ENCODE measurements at regions not wholly inside any gene's neighbourhood (a gene's known extent, or its start where the extent isn't known, plus 50 kb on each side); places are given as distances from the start of the nearest gene placed in this dataset.
A peak's percentile ranks its signal among the peaks of the same experiment; 100 is the strongest.

GRCh38 chr11:16610738-16611388 is 127.6 kb upstream of the C11orf58 start:
- in situ Hi-C loops (cut with MboI), result no loop called here
- 18 to 22% methylated on average over 24 to 30 of the region's 39 CpGs for WGBS, 2 experiments (ENCODE audit: low coverage in 1 of 2, low lambda C conversion rate in 2 of 2, missing lambda C conversion rate in 2 of 2)
- 0 out of 2 replicates have a peak, but pooled peaks cover 3% of the 10 kb centered on the region for H3K4me1 ChIP-seq (ENCODE audit: insufficient read depth)

GRCh38 chr11:16610213-16610737 is 128.2 kb upstream of the C11orf58 start:
- no peak overlapping the region for H3K27ac ChIP-seq
- no peak overlapping the region for H3K9ac ChIP-seq
- H2AFZ ChIP-seq, result no peak overlapping the region
- no peak overlapping the region for H3K4me2 ChIP-seq (ENCODE audit: unreplicated experiment)
- in situ Hi-C loops (cut with MboI), result no loop called here
- no peaks in the 10 kb centered on the region for H3K79me2 ChIP-seq (ENCODE audit: insufficient read depth)
- WGBS, 2 experiments (ENCODE audit: low coverage in 1 of 2, low lambda C conversion rate in 2 of 2, missing lambda C conversion rate in 2 of 2), result 40% methylated on average over 22 to 23 of the region's 23 CpGs
- H3K36me3 ChIP-seq (ENCODE audit: low read depth), result no peaks in the 10 kb centered on the region
- peaks cover 96% of the 10 kb centered on the region for H3K27me3 ChIP-seq (replicated peaks; ENCODE audit: insufficient read depth)
- H3K4me3 ChIP-seq, result no peak overlapping the region
- H3K9me2 ChIP-seq (ENCODE audit: insufficient read depth), result no peaks in the 10 kb centered on the region
- H3K9me3 ChIP-seq (ENCODE audit: low read depth), result no peaks in the 10 kb centered on the region
- TF ChIP-seq EZH2phosphoT487 (IDR thresholded peaks at IDR 0.05; ENCODE audit: insufficient read depth, low read depth) (no peak), EZH2 (IDR thresholded peaks at IDR 0.05; ENCODE audit: insufficient read depth, poor library complexity, severe bottlenecking) (no peak)
- no peaks in the 10 kb centered on the region for H4K20me1 ChIP-seq (ENCODE audit: insufficient read depth)
- DNase-seq, result no peak
- H3K4me1 ChIP-seq (ENCODE audit: insufficient read depth), result 0 out of 2 replicates have a peak, but pooled peaks cover 7% of the 10 kb centered on the region
- no peaks in the 10 kb centered on the region for H3F3A ChIP-seq (ENCODE audit: insufficient read depth)

More at GRCh38 chr11:16610738-16611388, 127.6 kb upstream of the C11orf58 start:
- no peak overlapping the region for H3K27ac ChIP-seq
- no peak overlapping the region for H3K4me2 ChIP-seq (ENCODE audit: unreplicated experiment)
- H4K20me1 ChIP-seq (ENCODE audit: insufficient read depth), result no peaks in the 10 kb centered on the region
- no peak for DNase-seq
- H3K9ac ChIP-seq, result no peak overlapping the region
- H3K9me3 ChIP-seq (ENCODE audit: low read depth), result no peaks in the 10 kb centered on the region
- no peaks in the 10 kb centered on the region for H3F3A ChIP-seq (ENCODE audit: insufficient read depth)
- H3K9me2 ChIP-seq (ENCODE audit: insufficient read depth), result no peaks in the 10 kb centered on the region
- H3K36me3 ChIP-seq (ENCODE audit: low read depth), result no peaks in the 10 kb centered on the region
- H2AFZ ChIP-seq, result no peak overlapping the region
- TF ChIP-seq EZH2 (IDR thresholded peaks at IDR 0.05; ENCODE audit: insufficient read depth, poor library complexity, severe bottlenecking) (no peak), EZH2phosphoT487 (IDR thresholded peaks at IDR 0.05; ENCODE audit: insufficient read depth, low read depth) (no peak)
- peaks cover 95% of the 10 kb centered on the region for H3K27me3 ChIP-seq (replicated peaks; ENCODE audit: insufficient read depth)
- no peak overlapping the region for H3K4me3 ChIP-seq
- H3K79me2 ChIP-seq (ENCODE audit: insufficient read depth), result no peaks in the 10 kb centered on the region

- H3K79me2 ChIP-seq (ENCODE audit: insufficient read depth), result no peaks in the 10 kb centered on the region
- H3K4me2 ChIP-seq (ENCODE audit: unreplicated experiment), result no peak overlapping the region
- no peaks in the 10 kb centered on the region for H3K9me3 ChIP-seq (ENCODE audit: low read depth)
- H3F3A ChIP-seq (ENCODE audit: insufficient read depth), result no peaks in the 10 kb centered on the region
- 25 to 40% methylated on average over 3 of the region's 3 CpGs for WGBS, 2 experiments (ENCODE audit: low coverage in 1 of 2, low lambda C conversion rate in 2 of 2, missing lambda C conversion rate in 2 of 2)
- no peak overlapping the region for H2AFZ ChIP-seq
- peaks cover 8% of the 10 kb centered on the region for H3K4me1 ChIP-seq (ENCODE audit: insufficient read depth)
- in situ Hi-C loops (cut with MboI), result no loop called here
- H3K36me3 ChIP-seq (ENCODE audit: low read depth), result no peaks in the 10 kb centered on the region
- H3K27ac ChIP-seq, result no peak overlapping the region
- no peak overlapping the region for H3K9ac ChIP-seq
- H3K27me3 ChIP-seq (replicated peaks; ENCODE audit: insufficient read depth), result peaks cover 94% of the 10 kb centered on the region
- no peaks in the 10 kb centered on the region for H4K20me1 ChIP-seq (ENCODE audit: insufficient read depth)
- TF ChIP-seq EZH2 (IDR thresholded peaks at IDR 0.05; ENCODE audit: insufficient read depth, poor library complexity, severe bottlenecking), result no peak
- TF ChIP-seq EZH2phosphoT487 (IDR thresholded peaks at IDR 0.05; ENCODE audit: insufficient read depth, low read depth), result no peak
- no peak overlapping the region for H3K4me3 ChIP-seq
- no peaks in the 10 kb centered on the region for H3K9me2 ChIP-seq (ENCODE audit: insufficient read depth)
- DNase-seq, result no peak
Observed at GRCh38 chr11:16609769-16610168, 128.7 kb upstream of the C11orf58 start.

GRCh38 chr11:16607675-16608644 is 130.5 kb upstream of the C11orf58 start:
- Histone ChIP-seq H3K4me2 (ENCODE audit: unreplicated experiment) (peak overlapping the region; percentile 82), H3K9me3 (ENCODE audit: low read depth) (no peaks in the 10 kb centered on the region), H3K36me3 (ENCODE audit: low read depth) (no peaks in the 10 kb centered on the region), H3K27me3 (replicated peaks; ENCODE audit: insufficient read depth) (peaks cover 94% of the 10 kb centered on the region), H3K4me3 (no peak overlapping the region), H3K79me2 (ENCODE audit: insufficient read depth) (no peaks in the 10 kb centered on the region), H3K27ac (no peak overlapping the region), H3K9me2 (ENCODE audit: insufficient read depth) (no peaks in the 10 kb centered on the region), H3K9ac (no peak overlapping the region), H4K20me1 (ENCODE audit: insufficient read depth) (no peaks in the 10 kb centered on the region), H2AFZ (peak overlapping the region; percentile 67), H3K4me1 (ENCODE audit: insufficient read depth) (peaks cover 13% of the 10 kb centered on the region), H3F3A (ENCODE audit: insufficient read depth) (no peaks in the 10 kb centered on the region)
- TF ChIP-seq EZH2 (IDR thresholded peaks at IDR 0.05; ENCODE audit: insufficient read depth, poor library complexity, severe bottlenecking) (peak; percentile 80), EZH2phosphoT487 (IDR thresholded peaks at IDR 0.05; ENCODE audit: insufficient read depth, low read depth) (0 out of 2 replicates have a peak, but pooled peaks have one; percentile 42)
- WGBS, 2 experiments (ENCODE audit: low coverage in 1 of 2, low lambda C conversion rate in 2 of 2, missing lambda C conversion rate in 2 of 2), result 16 to 24% methylated on average over 18 to 25 of the region's 25 CpGs
- no peak for DNase-seq
- in situ Hi-C loops (cut with MboI), result no loop called here
